ENCODE measurements at regions not wholly inside any gene's neighbourhood (a gene's known extent, or its start where the extent isn't known, plus 50 kb on each side); places are given as distances from the start of the nearest gene placed in this dataset.

DNA sequence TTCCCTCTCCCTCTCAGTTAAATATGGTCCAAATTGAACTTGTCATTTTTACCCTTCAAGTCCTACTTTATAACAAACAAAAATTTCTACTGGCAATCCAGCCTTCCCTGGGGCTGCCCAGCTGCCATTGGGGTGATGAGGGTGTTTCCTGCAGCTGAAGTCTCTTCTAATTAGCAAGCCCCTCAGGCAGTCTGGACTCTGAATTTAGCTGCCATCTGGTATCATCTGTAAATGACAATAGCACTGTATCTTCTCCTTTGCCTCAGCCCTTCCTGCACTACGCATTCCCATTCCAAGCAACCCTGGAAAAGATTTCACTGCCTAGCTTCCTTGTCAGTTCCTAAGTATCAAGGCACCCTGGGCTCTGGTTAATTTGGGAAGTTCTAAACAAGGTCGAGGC lies 331.1 kb upstream of the KLF12 start:
- no peak for DNase-seq

DNA sequence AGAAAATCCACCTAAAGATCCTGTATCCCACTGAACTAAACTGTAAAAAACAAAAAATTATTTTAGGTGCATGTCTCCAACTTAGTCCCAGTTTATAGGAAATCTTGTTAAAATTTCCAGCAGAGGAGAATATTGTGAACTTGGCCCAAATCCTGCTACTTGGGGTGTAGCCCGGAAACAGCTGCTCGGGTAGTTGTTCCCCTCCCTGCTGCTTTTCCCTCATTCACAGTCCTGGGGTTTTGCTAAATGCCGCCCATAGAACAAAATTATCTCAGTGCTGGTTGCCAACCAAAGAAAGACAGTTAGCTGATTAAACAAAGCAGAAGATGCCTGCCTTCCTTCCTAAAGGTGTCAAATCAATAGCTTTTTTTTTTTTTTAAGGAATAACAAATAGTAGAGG lies 330.5 kb upstream of the KLF12 start:
- no peak for DNase-seq

DNA sequence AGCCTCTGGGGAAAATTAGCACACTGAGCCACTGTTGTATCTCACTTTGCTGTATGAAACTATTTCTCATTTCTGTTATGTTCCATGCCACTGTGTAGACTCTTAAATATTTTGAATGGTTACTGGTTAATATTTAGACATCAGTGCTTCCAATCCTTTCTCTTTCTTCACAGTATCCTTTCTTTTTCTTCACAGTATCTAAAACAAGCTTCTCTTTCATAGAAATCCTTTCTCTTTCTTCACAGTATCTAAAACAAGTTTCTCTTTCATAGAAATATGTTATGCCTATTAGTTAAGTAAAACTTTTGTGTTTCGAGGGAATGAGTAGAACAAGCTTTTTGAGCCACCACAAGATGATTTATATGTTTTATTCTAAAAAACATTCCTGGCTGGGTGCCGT lies 326.8 kb upstream of the KLF12 start:
- DNase-seq, result no peak

DNA sequence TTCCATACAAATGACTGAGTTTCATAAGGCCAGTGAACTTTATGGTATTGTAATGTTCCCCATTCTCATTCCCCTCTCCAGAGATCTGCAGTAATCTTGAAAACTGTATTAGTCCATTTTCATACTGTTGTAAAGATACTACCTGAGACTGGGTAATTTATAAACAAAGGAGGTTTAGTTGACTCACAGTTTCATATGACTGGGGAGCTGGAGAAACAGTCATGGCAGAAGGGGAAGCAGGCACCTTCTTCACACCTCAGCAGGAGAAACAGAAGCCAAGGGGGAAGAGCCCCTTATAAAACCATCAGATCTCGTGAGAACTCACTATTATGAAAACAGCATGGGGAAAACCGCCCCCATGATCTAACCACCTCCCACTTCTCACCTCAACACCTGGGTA lies 318.7 kb upstream of the KLF12 start:
- no peak for DNase-seq

DNA sequence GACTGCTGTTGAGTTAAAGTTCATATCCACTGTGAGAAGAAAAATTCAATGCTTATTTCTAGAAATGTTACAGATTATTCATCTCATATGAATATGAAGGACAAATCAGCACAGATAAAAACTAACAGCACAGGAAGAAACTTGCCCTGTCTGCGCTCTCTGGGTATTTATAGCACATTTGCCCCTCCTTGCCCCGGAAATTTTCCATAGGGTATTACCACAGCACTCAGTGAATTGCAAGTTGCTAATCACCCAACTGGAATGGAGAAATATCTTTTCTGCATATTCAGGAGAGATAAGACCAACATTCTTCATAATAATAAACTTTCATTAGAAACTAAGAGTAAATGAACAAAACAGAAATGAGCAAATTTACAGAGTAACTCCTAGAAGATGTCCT lies 318.0 kb upstream of the KLF12 start:
- no peak for DNase-seq

DNA sequence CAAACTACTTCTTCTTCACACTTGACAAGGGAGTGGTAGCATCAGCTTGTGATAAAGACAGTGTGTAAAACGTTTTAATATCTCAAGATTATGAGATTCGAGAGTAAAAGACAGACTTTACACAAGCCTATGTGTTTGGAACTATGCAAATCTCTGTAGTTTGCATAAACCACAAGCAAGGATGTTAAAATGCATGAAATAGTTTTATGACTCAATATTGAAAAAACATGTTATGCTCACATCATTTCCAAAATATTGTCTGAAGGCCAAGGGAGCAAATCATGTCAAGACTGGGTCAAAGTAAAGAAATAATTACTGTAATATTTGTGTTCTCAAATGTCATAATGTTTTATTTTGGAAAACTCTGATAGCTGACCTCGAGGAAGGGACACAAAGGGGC lies 316.8 kb upstream of the KLF12 start:
- no peak for DNase-seq

DNA sequence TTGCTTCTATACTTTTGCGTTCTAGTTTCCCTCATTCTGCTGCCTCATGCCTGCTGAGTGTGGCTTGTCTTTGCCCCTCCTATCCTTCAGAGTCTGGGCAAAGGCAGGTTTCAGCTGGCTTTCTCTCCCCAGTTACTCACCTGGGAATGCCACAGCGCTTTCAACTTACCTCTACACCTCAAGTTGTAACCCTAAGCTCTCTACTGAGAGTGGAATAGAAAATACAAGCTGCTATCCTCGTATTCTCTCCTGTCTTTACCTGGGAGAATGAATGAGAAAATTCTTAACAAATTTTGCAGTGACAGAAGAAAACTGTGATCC lies 316.3 kb upstream of the KLF12 start:
- DNase-seq, result no peak

DNA sequence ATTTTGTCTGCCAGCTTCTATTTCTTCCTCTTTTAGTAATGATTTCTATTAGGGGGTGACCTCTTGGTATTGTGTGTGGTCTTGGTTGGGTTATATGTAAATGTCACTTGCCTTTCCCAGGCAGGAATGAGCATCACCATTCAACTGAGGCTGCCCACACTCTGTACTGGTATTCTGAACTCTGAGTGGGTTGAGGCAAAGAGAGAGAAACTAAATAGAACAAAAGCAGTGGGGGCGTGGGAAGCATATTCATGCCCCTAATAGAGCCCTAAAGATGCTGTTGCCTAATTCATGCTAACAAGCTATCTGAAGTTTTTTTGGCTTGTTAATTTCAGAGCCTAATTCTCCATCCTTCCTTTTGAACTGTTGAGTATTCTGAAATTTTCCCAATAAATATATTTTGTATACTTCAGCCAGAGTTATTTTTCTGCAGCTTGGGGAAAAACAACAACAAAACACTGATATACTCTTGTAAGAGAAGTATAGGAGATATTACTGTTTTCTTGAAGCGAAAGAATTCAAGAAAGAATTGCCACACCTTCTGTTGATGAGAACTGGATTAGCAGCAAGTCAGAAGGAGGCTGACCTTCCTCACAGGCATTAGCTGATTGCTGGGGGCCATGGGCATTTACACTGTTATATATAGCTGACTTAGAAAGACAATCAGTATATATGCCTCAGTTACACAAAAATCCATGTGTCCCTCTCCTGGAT lies 315.8 kb upstream of the KLF12 start:
- DNase-seq, result no peak

DNA sequence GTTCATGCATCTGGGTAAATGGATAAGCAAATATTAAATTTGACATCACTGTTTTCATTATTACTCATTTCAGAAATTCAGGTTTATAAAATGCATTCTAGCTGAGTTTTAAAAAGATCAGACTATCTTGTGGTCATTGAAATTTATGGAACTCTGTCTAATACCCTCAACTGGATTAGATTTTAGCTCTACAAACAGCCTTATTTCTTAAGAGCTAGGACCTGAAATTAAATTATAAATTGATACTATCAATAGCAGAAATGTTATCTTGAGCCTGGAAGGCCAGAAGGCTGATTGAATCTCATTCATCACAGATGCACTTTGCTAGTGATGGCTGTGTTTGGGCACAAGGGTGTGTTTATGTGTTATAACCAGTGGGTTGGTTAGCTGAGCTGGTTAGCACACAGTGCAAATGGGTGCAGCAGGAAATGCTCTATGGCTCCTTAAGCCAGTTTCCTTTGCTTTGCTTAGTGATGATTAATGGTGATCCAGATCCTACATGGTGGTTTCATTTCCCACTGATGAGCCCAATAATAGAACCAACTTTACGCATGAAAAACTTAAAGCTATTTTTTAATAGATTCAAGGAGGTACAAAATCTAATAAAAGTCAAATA lies 310.8 kb upstream of the KLF12 start:
- DNase-seq, result no peak

DNA sequence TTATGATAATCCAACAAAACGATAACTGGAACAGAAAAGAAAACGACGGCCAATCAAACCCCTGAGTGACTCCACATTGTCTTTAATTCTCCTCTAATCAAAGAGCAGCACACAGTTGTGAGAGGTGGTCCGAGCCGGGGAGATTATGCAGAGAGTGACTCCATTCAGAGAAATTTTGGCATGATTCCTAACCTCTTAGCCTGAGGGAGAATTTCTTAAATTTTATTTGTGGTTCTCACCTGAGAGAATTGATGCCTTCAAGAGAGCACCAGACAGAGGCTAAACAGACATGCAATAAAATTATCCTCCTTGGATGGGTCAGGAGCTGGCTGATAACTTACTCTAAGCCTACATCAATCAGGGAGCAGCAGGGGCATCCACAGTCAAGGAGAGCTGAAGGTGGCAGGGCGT lies 310.0 kb upstream of the KLF12 start:
- no peak for DNase-seq

DNA sequence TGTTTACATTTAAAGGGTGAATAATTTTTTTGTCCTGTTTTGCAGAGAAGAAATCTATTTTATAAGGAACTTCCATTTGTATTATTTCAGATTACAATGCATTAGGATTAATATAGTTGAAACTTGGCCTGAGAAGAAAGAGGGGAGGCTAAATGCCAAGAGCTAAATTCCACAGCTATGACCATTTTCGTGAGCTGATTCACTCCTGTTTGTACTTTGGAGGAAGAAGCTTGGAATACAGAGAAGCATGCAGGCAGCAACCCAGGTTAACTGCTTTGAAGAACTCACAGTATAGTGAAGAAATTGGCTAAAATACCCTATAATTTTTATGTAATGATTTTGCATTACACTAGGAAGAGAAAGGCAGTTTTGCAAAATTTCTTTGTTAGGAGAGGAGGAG lies 309.4 kb upstream of the KLF12 start:
- no peak for DNase-seq

DNA sequence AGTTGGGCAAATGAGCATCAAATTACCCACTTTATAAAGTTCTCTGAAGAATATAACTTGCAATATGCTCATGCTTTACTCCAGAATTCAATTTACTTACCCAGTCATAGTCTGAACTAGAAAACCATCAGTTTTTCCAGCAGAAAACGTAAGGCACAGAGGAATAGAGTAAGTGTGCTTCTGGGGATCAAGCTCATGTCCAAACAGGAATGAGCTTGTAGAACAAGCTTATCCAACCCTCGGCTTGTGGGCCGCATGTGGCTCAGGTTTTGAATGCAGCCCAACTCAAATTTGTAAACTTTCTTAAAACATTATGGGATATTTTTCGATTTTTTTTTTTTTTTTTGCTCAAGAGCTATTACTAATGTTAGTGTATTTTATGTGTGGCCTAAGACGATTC lies 308.5 kb upstream of the KLF12 start:
- no peak for DNase-seq

DNA sequence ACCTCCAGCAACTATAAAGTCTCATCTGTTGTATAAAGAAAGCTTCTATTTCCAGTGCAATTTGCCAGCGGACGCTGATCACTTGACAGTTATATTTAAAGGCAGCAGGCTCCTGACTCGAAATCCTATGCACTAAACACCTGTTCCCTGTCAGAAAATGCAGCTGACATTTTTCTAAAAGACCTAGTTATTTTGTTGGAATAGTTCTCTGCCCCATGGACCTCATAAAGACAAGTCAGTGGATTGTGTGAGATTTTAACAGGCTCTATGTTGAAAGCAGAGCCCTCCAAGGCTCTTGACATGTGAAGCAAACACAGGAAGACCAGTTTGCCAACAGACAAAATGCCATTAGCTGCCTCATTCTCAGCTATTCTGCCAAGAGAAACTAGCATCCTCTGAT lies 304.7 kb upstream of the KLF12 start:
- no peak for DNase-seq

DNA sequence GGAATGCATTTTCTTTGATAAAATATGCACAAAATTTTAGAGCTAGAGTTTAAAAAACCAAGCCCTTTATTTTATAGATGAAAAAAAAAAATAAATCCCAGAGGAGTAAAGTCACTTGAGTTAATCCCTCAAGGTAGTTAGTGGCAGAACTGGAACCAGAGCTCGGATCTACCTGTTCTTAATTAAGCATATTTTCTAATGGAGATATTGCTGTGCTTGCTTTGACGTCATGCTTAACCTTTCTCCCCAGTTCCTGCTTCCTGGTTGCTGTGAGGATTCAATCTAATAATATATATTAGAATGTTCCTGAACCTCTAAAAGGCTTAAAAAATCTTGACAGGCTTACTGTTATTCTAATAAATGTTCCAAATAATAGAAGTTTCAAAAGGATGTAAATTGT lies 300.6 kb upstream of the KLF12 start:
- no peak for DNase-seq

DNA sequence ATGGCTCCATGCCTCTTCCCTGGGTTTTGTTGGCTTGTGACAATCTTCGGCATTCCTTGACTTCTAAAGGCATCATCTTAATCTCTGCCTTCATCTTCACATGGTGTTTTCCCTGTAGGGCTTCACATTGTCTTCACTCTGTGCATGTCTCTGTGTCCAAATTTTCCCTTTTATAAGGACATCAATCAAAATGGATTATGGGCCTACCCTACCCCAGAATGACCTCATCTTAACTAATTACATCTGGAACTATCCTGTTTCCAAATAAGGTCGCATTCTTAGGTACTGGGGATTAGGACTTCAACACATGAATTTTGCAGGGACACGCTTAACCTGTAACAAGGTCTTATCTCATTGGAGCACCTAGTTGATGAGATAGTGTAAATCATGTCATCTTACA lies 290.3 kb upstream of the KLF12 start:
- no peak for DNase-seq

DNA sequence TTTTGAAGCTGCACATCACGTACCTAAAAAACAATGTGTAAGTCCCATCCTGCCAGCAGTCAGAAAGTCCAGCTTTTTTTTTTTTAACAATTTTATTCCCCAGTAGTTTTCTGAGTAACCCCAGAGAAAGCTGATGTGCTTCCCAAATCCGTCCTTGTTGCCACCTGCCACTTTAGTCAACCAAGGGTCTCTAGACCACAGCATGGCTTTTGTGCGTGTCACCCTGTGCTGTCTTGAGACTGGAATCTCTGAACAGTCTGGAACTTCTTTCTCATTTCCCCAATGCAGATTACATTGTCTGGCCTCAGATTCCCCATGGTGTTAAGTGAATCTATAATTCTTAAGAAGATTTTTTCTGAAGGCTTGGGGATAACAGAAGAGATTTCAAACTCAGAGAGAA lies 289.2 kb upstream of the KLF12 start:
- DNase-seq, result no peak

DNA sequence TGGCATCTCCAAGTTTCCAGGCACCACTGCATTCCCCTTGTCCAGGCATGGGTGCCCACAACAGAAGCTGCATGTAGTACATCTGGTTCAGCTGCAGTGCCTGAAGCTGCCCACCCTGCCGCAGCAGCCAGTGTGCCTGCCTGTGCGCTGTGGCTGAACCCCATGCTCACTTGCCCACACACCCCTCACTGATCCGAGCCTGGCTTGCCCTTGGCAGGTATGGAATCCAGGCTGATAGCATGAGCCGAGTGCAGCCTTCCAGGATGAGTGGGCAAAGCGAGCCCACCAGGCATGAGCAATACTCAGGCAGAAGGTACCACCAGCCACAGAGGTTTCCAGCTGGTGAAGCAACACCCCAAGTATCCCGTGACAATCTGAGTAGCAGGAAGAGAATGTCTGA lies 280.3 kb upstream of the KLF12 start:
- DNase-seq, result no peak

DNA sequence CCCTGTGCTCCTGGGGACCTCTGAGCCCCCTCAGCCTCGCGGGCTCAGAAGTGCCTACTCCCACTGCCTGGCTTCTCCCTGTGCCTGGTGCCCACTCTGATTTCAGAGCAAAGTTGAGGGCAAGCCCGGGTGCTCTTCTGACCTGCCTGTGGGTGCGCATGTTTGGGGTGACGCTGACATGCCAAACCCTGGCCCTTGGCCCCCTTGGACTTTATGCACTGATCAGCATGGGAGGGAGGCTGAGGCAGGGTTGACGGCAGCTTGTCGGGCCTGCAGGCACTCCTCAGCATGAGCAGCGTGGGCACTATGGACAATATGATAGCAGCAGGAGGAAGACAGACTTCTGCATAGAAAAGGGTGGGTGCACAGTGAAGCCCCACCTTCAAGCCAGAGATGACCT lies 279.3 kb upstream of the KLF12 start:
- DNase-seq, result no peak

DNA sequence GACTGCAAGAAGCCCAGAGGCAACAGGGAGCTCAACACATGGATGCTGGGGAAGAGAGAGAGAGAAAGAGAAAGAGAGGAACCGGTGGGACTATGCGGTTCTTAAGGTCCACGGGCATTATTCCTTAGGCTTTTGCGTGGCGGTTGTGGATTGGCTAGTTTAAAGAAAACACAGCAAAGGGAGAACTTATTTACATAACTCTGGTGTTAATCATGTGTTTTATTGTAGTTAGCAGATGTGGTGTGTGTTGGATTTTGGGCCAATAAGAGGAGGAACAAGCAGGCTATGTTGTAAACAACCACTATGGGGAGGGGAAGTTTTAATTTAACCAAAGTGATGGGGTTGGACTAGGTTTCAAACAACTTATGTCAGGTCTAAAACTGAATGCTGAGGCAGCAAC lies 275.3 kb upstream of the KLF12 start:
- DNase-seq, result no peak

DNA sequence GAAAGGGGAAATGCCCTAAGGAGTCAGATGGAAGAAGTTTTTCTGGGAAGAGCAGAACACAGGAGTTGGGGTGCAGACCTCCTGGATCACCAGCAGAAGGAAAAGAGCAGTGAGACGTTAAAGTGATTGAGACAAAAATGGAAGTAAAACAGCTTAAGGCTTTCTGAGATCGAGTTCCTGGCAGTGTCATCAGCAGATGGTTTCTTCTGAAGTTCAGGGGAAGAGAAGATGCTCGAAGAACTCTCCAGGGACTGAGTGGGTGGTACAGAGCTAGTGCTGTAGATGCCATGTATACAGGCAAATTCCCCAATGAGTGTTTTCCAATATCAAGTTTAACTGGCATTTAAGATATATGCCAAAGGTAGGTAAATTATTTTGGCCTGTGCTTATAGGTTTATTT lies 272.2 kb upstream of the KLF12 start:
- DNase-seq, result no peak

DNA sequence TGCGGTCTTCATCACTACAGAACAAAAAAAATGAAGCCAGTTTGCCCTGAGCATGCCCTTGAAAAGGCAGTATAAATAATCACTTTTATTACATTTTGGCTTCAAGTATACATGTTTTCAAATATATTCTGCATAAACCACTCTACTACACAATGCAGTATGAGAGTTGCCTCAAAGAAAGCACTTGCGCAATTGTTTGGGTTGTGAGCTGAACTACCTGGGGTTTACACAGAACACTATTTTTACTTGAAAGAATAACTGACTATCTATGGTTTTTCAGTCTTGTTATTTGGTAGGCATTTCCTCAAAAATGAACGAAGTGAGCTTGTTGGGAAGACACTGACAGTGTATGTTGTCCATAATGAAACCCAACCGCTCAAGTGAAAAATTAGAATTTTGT lies 264.4 kb upstream of the KLF12 start:
- no peak for DNase-seq

DNA sequence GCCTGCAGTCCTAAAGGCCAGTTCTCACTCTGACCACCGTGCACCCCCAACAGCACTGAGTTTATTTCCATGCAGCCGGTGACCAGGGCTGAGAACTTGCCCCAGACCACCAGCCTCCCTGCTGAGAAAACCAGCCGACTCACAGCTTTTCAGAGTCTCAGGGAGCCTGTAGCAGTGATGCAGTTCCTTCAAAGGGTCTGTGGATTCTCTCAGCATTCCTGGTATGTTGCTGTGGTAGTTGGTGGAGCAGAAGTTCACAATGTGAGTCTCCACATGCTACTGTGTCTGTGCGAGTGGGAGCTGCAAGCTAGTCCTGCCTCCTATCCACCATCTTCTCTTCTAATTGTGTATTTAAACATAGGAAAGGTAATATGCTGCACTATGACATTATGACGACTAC lies 254.9 kb upstream of the KLF12 start:
- no peak for DNase-seq

DNA sequence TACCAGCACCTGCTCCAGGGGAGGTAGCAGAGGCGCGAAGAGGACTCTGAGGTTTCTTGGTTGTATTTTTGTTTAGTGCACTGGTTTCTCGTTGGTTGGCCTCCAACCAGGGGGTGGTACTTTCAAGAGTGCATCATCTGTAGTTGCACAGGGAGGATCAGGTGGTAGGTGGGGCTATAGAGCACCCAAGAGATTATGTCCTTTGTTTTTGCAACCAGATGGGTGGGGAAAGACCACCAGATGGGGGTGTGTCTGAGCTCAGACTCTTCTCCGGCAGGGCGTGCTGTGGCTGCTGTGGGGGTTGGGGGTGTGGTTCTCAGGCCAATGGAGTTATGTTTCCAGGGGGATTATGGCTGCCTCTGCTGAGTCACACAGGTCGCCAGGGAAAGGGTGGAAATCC lies 254.4 kb upstream of the KLF12 start:
- no peak for DNase-seq

DNA sequence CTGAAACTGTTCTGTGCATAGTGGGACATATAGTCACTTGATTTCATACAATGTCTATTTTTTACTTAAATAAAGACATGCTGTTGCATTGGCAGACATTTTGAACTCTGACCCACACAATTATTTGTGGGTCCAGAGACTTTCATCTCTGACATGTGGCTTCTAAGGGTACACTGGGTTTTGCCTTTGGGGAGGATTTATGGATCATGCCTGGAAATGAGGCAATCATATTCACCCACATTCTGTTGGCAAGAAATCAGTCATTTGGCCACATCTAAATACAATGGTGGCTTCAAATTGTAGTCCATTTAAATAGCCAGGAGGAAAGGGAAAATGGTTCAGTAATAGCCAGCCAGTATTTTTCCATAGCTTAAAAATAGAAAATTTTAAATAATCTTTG lies 238.3 kb upstream of the KLF12 start:
- DNase-seq, result no peak

DNA sequence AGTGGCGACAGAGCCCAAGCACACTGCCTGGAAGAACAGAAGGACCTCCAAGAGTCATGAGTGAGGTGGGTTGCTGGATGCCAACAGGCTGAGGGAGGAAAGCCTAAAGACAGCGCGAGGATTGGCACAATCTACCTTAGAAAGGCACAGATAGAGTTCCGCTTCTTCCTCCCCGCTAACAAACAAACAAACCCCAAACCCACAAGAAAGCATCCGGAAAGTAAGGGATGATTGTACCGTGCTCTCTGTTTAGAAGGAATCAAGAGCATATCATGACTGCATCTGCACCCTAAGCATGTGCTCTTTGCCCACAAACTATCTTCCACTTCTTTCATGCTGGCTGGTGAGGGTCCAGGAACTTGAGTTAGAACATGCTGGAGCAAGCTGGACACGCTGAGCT lies 233.0 kb upstream of the KLF12 start:
- no peak for DNase-seq
